CD4-positive, alpha-beta T cell (primary cell): ENCODE measurements at regions not wholly inside any gene's neighbourhood (a gene's known extent, or its start where the extent isn't known, plus 50 kb on each side); places are given as distances from the start of the nearest gene placed in this dataset.
"Not testable (repeated sequence)": the region's sequence is repeated elsewhere in the genome, so short reads cannot be mapped to it uniquely, and the experiment has no call there.

Experiments used
- ATAC-seq: fragments of 200-7000 bp; cut with Tn5 transposase; one replicate; pipeline ENCODE4 v1.10.0; 2022; ENCODE audit warnings: mild to moderate bottlenecking; ENCODE audit not compliant: poor library complexity
- CTCF ChIA-PET: fragments of 350-600 bp; sonication (Branson Sonifier 250); formaldehyde crosslinking; loops from one replicate; lab custom pipeline; 2021; ENCODE audit warnings: antibody characterized with exemption, inconsistent platforms; lab: Charles Lee
- POLR2A ChIA-PET: fragments of 350-600 bp; sonication (Branson Sonifier 250); formaldehyde crosslinking; loops from one replicate; lab custom pipeline; 2021; ENCODE audit warnings: antibody characterized with exemption, inconsistent platforms; lab: Charles Lee
- DNase-seq, 14 experiments: peaks; one replicate each; pipeline ENCODE4 v3.0.0-alpha.2; 2013 to 2020; ENCODE audit warnings: mixed read lengths in 2 of 14
- H3K27ac ChIP-seq, 2 donors: one replicate each; pipeline versions ENCODE4 v1.5.1 to v1.7.0; 2013; ENCODE audit warnings: low read length in 2 of 2, low read depth in 1 of 2, mild to moderate bottlenecking in 1 of 2
- H3K27me3 ChIP-seq, 2 experiments: 1 replicate in 1 of 2; 2 replicates in 1 of 2; pipeline versions ENCODE4 v1.6.1 to v1.7.0; 2013; ENCODE audit warnings: low read length in 2 of 2, control low read depth in 1 of 2, mild to moderate bottlenecking in 1 of 2, moderate library complexity in 1 of 2; ENCODE audit not compliant: insufficient read depth in 2 of 2, control insufficient read depth in 1 of 2
- H3K36me3 ChIP-seq: one replicate; pipeline ENCODE4 v1.6.1; 2013; ENCODE audit warnings: low read length, control low read depth; ENCODE audit not compliant: insufficient read depth
- H3K4me1 ChIP-seq: one replicate; pipeline ENCODE4 v1.6.1; 2013; ENCODE audit warnings: low read length, control low read depth; ENCODE audit not compliant: insufficient read depth
- H3K4me3 ChIP-seq: one replicate; pipeline ENCODE4 v1.5.1; 2013; ENCODE audit warnings: mild to moderate bottlenecking, low read length, moderate library complexity
- H3K9me3 ChIP-seq, 2 experiments: 1 replicate in 1 of 2; 2 replicates in 1 of 2; pipeline versions ENCODE4 v1.6.1 to v1.7.0; 2013; ENCODE audit warnings: low read length in 2 of 2, mild to moderate bottlenecking in 2 of 2, control low read depth in 1 of 2, moderate library complexity in 1 of 2; ENCODE audit not compliant: control insufficient read depth in 1 of 2, insufficient read depth in 1 of 2
- H3K27ac Mint-ChIP-seq: one replicate; pipeline ENCODE4 v1.8.0; 2020; ENCODE audit warnings: mixed read lengths
- H3K27me3 Mint-ChIP-seq: one replicate; pipeline ENCODE4 v1.8.0; 2021; ENCODE audit warnings: mixed read lengths
- H3K36me3 Mint-ChIP-seq: one replicate; pipeline ENCODE4 v1.8.0; 2021; ENCODE audit warnings: low read depth, mixed read lengths
- H3K4me1 Mint-ChIP-seq: one replicate; pipeline ENCODE4 v1.8.0; 2021; ENCODE audit warnings: low read depth, mixed read lengths
- H3K4me3 Mint-ChIP-seq: one replicate; pipeline ENCODE4 v1.8.0; 2020; ENCODE audit warnings: mild to moderate bottlenecking, mixed read lengths
- H3K9me3 Mint-ChIP-seq: one replicate; pipeline ENCODE4 v1.8.0; 2020; ENCODE audit warnings: mixed read lengths
- intact Hi-C, 2 experiments: fragments of 100-400 bp; cut with DNase I in 1 of 2; cut with micrococcal nuclease in 1 of 2; formaldehyde crosslinking; loops; one replicate each; pipeline versions ENCODE4 v1.15.1 to v1.9.0; 2023 to 2025; cut with DNase I, micrococcal nuclease
- TF ChIP-seq, protein P1 (sequence below): fragments of 200-600 bp; IDR thresholded peaks from one replicate; pipeline ENCODE4 v1.8.0; 2022; ENCODE audit warnings: antibody characterized with exemption, mild to moderate bottlenecking

DNA sequence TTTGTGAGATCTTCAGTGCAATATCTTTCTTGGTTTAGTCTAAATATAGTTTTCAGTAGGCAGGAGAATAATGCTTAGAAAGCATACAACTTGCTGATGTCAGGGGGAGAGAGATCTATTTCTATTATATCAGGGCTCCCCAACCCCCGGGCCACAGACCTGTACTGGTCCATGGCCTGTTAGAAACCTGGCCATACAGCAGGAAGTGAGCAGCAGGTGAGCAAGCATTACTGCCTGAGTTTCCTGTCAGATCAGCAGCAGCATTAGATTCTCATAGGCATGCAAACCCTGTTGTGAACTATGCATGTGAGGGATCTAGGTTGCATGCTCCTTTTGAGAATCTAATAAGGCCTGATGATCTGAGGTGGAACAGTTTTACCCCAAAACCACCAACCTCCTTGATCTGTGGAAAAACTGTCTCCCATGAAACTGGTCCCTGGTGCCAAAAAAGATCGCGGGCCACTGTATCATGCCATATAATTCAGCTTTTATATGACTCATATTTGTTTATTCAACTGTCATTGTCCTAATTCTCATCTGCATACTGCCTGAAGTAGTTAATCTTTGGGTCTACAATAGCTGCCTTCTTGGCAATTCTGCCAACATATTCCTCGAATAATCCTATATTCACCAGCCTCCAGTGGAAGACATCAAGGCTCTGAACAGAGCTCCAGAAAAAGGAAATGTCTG is 163.6 kb upstream of the DYRK2 start:
- H3K4me3 Mint-ChIP-seq = peak overlapping the region; percentile 8
- peaks cover 4% of the 10 kb centered on the region for H3K9me3 Mint-ChIP-seq
- TF ChIP-seq, protein P1, sequence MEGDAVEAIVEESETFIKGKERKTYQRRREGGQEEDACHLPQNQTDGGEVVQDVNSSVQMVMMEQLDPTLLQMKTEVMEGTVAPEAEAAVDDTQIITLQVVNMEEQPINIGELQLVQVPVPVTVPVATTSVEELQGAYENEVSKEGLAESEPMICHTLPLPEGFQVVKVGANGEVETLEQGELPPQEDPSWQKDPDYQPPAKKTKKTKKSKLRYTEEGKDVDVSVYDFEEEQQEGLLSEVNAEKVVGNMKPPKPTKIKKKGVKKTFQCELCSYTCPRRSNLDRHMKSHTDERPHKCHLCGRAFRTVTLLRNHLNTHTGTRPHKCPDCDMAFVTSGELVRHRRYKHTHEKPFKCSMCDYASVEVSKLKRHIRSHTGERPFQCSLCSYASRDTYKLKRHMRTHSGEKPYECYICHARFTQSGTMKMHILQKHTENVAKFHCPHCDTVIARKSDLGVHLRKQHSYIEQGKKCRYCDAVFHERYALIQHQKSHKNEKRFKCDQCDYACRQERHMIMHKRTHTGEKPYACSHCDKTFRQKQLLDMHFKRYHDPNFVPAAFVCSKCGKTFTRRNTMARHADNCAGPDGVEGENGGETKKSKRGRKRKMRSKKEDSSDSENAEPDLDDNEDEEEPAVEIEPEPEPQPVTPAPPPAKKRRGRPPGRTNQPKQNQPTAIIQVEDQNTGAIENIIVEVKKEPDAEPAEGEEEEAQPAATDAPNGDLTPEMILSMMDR = no peak
- peaks cover 47% of the 10 kb centered on the region for H3K4me1 ChIP-seq
- intact Hi-C loops = loop anchor here (5.0 to 10.0 kb wide), 4 partner anchors 43 to 167 kb away; no protein-coding TSS in a partner anchor
- POLR2A ChIA-PET = interaction anchor here (0.9 to 4.0 kb wide), 5 partner anchors 18 to 164 kb away, joined by 3 to 47 read pairs (median 8); partner anchors contain the start of gene DYRK2
- peaks cover 13 to 16% of the 10 kb centered on the region in 2 experiments for H3K9me3 ChIP-seq
- no peaks in the 10 kb centered on the region for H3K27me3 ChIP-seq
- H3K27me3 Mint-ChIP-seq = no peaks in the 10 kb centered on the region
- DNase-seq (peak in 9 of 14 experiments; percentile 2 to 53 (median 24)), ATAC-seq (peak; percentile 30)
- H3K27ac ChIP-seq = peak overlapping the region; percentile 33 to 66
- CTCF ChIA-PET = interaction anchor here (1.0 kb wide), 1 partner anchor 34 kb away, joined by 3 read pairs; no protein-coding TSS in a partner anchor
- H3K36me3 ChIP-seq = no peaks in the 10 kb centered on the region
- peaks cover 8% of the 10 kb centered on the region for H3K36me3 Mint-ChIP-seq
- no peak overlapping the region for H3K4me3 ChIP-seq
- peaks cover 57% of the 10 kb centered on the region for H3K4me1 Mint-ChIP-seq
- peak overlapping the region; percentile 84 for H3K27ac Mint-ChIP-seq

DNA sequence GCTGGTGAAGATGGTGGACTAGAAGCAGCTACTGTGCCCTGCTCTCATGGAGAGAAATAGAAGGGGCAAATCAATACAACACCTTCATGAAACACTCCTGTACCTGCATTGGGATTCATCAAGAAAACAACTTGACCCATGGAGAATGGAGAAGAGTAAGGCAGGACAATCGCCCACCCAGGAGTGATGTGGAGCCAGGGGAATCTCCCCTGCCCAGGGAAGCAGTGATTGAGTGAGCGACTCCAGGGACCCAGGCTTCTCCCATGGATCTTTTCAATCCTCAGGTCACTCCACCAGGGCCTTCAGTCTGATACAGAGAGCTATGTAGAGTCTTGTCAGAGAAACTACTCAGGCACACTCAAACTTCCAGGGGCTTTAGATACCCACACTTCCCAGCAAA is 161.9 kb upstream of the DYRK2 start:
- TF ChIP-seq, protein P1 = no peak
- peaks cover 50% of the 10 kb centered on the region for H3K4me1 Mint-ChIP-seq
- Histone ChIP-seq H3K27me3 (no peaks in the 10 kb centered on the region), H3K4me3 (no peak overlapping the region), H3K27ac (no peak overlapping the region), H3K36me3 (no peaks in the 10 kb centered on the region), H3K4me1 (peaks cover 47% of the 10 kb centered on the region), H3K9me3 (peaks cover 13 to 18% of the 10 kb centered on the region in 2 experiments)
- DNase-seq = no peak
- peaks cover 8% of the 10 kb centered on the region for H3K36me3 Mint-ChIP-seq
- no peak for ATAC-seq
- H3K27me3 Mint-ChIP-seq = no peaks in the 10 kb centered on the region
- H3K27ac Mint-ChIP-seq = peak overlapping the region; percentile 37
- ChIA-PET CTCF (no interaction called here), POLR2A (interaction anchor here (0.6 to 4.0 kb wide), 3 partner anchors 33 to 162 kb away, joined by 3 to 47 read pairs (median 3); partner anchors contain the start of gene DYRK2)
- peaks cover 4% of the 10 kb centered on the region for H3K9me3 Mint-ChIP-seq
- intact Hi-C loops = loop anchor here (5.0 to 10.0 kb wide), 2 partner anchors 44 to 108 kb away; no protein-coding TSS in a partner anchor
- H3K4me3 Mint-ChIP-seq = no peak overlapping the region

DNA sequence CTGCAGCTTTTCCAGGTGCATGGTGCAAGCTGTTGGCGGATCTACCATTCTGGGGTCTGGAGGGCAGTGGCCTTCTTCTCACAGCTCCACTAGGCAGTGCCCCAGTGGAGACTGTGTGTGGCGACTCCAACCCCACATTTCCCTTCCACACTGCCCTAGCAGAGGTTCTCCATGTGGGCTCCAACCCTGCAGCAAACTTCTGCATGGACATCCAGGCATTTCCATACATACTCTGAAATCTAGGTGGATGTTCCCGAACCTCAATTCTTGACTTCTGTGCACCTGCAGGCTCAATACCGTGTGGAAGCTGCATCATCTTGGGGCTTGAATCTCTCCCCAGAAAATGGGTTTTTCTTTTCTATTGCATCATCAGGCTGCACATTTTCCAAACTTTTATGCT is 160.2 kb upstream of the DYRK2 start:
- H3K4me3 Mint-ChIP-seq, H3K36me3 ChIP-seq, H3K27me3 Mint-ChIP-seq, POLR2A ChIA-PET, H3K36me3 Mint-ChIP-seq, H3K27me3 ChIP-seq, DNase-seq, H3K4me3 ChIP-seq, ATAC-seq, CTCF ChIA-PET, H3K27ac Mint-ChIP-seq, H3K27ac ChIP-seq: not testable (repeated sequence)
- Mint-ChIP-seq H3K9me3 (peaks cover 11% of the 10 kb centered on the region), H3K4me1 (peaks cover 37% of the 10 kb centered on the region)
- Histone ChIP-seq H3K9me3 (peaks cover 13 to 20% of the 10 kb centered on the region in 2 experiments), H3K4me1 (peaks cover 34% of the 10 kb centered on the region)
- intact Hi-C loops = loop anchor here (5.0 to 10.0 kb wide), 2 partner anchors 46 to 106 kb away; no protein-coding TSS in a partner anchor
